ENCODE measurements at regions not wholly inside any gene's neighbourhood (a gene's known extent, or its start where the extent isn't known, plus 50 kb on each side); places are given as distances from the start of the nearest gene placed in this dataset.
"Not testable (repeated sequence)": the region's sequence is repeated elsewhere in the genome, so short reads cannot be mapped to it uniquely, and the experiment has no call there.

- TF ChIP-seq CTCF (IDR thresholded peaks at IDR 0.05; ENCODE audit: low read depth, low read length); EZH2phosphoT487 (IDR thresholded peaks at IDR 0.05; ENCODE audit: low read depth): not testable (repeated sequence)
Observed at GRCh38 chr1:55765505-55765904, 550.3 kb upstream of the USP24 start.

Data from OCI-LY3 (cell line).